Ovary (tissue), 3 donors: ENCODE measurements at regions not wholly inside any gene's neighbourhood (a gene's known extent, or its start where the extent isn't known, plus 50 kb on each side); places are given as distances from the start of the nearest gene placed in this dataset.

Experiments used
- EP300 ChIP-seq: sonication (generic); formaldehyde crosslinking; IDR thresholded peaks from one replicate; pipeline ENCODE4 v1.6.1; 2017; ENCODE audit warnings: antibody characterized with exemption
- POLR2A ChIP-seq: fragments of 450-650 bp; IDR thresholded peaks from one replicate; pipeline ENCODE4 v1.6.1; 2017; ENCODE audit warnings: antibody characterized with exemption, mild to moderate bottlenecking, moderate library complexity
- TF ChIP-seq, protein P1 (sequence below), 3 donors: fragments of 450-650 bp in 2 of 3; fragments of 200-600 bp in 1 of 3; IDR thresholded peaks; one replicate each; pipeline versions ENCODE4 v1.5.1 to v1.8.0; 2016 to 2022; ENCODE audit warnings: antibody characterized with exemption in 3 of 3, mild to moderate bottlenecking in 1 of 3
- donor health status: DM: no; HTN: no; CAD: no.

DNA sequence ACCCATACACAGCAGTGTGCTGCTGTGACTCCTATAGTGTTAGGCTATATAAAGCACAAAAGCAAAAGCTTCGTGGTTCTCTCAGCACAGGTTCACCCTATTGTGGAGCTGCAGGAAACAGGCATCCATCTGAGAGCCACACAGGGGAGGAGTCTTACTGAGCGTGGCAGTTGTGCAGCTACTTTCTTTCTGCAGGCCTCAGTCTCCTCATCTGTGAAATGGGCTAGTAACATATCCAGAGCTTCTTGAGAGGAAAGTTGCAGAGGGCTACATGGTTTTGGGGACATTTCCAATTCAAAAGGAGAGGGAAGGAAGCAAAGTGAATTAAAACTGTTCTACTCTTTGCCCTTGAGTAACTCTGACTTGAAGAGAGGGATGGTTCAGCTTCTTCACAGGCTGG is 142.0 kb downstream of the FOXD2 start:
- TF ChIP-seq, protein P1, sequence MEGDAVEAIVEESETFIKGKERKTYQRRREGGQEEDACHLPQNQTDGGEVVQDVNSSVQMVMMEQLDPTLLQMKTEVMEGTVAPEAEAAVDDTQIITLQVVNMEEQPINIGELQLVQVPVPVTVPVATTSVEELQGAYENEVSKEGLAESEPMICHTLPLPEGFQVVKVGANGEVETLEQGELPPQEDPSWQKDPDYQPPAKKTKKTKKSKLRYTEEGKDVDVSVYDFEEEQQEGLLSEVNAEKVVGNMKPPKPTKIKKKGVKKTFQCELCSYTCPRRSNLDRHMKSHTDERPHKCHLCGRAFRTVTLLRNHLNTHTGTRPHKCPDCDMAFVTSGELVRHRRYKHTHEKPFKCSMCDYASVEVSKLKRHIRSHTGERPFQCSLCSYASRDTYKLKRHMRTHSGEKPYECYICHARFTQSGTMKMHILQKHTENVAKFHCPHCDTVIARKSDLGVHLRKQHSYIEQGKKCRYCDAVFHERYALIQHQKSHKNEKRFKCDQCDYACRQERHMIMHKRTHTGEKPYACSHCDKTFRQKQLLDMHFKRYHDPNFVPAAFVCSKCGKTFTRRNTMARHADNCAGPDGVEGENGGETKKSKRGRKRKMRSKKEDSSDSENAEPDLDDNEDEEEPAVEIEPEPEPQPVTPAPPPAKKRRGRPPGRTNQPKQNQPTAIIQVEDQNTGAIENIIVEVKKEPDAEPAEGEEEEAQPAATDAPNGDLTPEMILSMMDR (IDR thresholded peaks at IDR 0.05) = no peak
- no peak for TF ChIP-seq EP300
- no peak for TF ChIP-seq POLR2A
